PC-3 (cell line): ENCODE measurements at regions not wholly inside any gene's neighbourhood (a gene's known extent, or its start where the extent isn't known, plus 50 kb on each side); places are given as distances from the start of the nearest gene placed in this dataset.
"Not testable (repeated sequence)": the region's sequence is repeated elsewhere in the genome, so short reads cannot be mapped to it uniquely, and the experiment has no call there.

ENCODE experiments used
- ATAC-seq: fragments of 200-7000 bp; cut with Tn5 transposase; 2 replicates; pipeline ENCODE4 v1.9.1; 2020; ENCODE audit warnings: mild to moderate bottlenecking, moderate library complexity
- BruUV-seq: library from RNA; stranded (reverse); fragments of 400-500 nt; replicated peaks from 2 replicates; lab custom pipeline; 2021; lab: Mats Ljungman, UMichigan
- CTCF ChIA-PET: fragments of 300-600 bp; sonication (Branson Sonifier 250); formaldehyde crosslinking; loops from one replicate; lab custom pipeline; 2022; ENCODE audit warnings: antibody characterized with exemption; lab: Charles Lee
- POLR2A ChIA-PET: fragments of 300-600 bp; sonication (Branson Sonifier 250); formaldehyde crosslinking; loops from one replicate; lab custom pipeline; 2022; ENCODE audit warnings: antibody characterized with exemption; ENCODE audit not compliant: unreplicated experiment; lab: Charles Lee
- DNase-seq: peaks from one replicate; pipeline ENCODE4 v3.0.0-alpha.2; 2015
- H2AFZ ChIP-seq: fragments of 300-600 bp; sonication (generic); 2 replicates; pipeline ENCODE4 v1.6.0; 2016; ENCODE audit warnings: antibody characterized with exemption, low read length
- H3F3A ChIP-seq: fragments of 300-600 bp; sonication (generic); one replicate; pipeline ENCODE4 v1.6.0; 2017; ENCODE audit warnings: antibody characterized with exemption, low read length, control low read depth, mild to moderate bottlenecking; ENCODE audit not compliant: unreplicated experiment
- H3K27ac ChIP-seq: fragments of 300-600 bp; sonication (generic); 2 replicates; pipeline ENCODE4 v1.5.1; 2016; ENCODE audit warnings: mild to moderate bottlenecking, low read length
- H3K27me3 ChIP-seq: fragments of 300-600 bp; sonication (generic); 2 replicates; pipeline ENCODE4 v1.6.1; 2016; ENCODE audit warnings: low read length, mixed read lengths
- H3K36me3 ChIP-seq: fragments of 300-600 bp; sonication (generic); 2 replicates; pipeline ENCODE4 v1.6.1; 2016; ENCODE audit warnings: low read depth, mixed run types, low read length, mixed read lengths
- H3K4me1 ChIP-seq: fragments of 300-600 bp; sonication (generic); 2 replicates; pipeline ENCODE4 v1.5.1; 2016; ENCODE audit warnings: low read length; ENCODE audit not compliant: insufficient read depth
- H3K4me2 ChIP-seq: fragments of 300-600 bp; sonication (generic); 2 replicates; pipeline ENCODE4 v1.6.0; 2016; ENCODE audit warnings: low read length
- H3K4me3 ChIP-seq: fragments of 300-600 bp; sonication (generic); 2 replicates; pipeline ENCODE4 v1.5.1; 2016; ENCODE audit warnings: mild to moderate bottlenecking, low read length, mixed read lengths
- H3K79me2 ChIP-seq: fragments of 300-600 bp; sonication (generic); 2 replicates; pipeline ENCODE4 v1.6.1; 2017; ENCODE audit warnings: low read length, mixed read lengths
- H3K9ac ChIP-seq: fragments of 300-600 bp; sonication (generic); 2 replicates; pipeline ENCODE4 v1.6.0; 2016; ENCODE audit warnings: mild to moderate bottlenecking, low read length
- H3K9me2 ChIP-seq: fragments of 300-600 bp; sonication (generic); replicated peaks from 2 replicates; pipeline ENCODE4 v1.6.1; 2016; ENCODE audit warnings: mixed run types, low read length, mixed read lengths
- H3K9me3 ChIP-seq: fragments of 300-600 bp; sonication (generic); 2 replicates; pipeline ENCODE4 v1.6.1; 2016; ENCODE audit warnings: low read length, mixed read lengths
- H4K20me1 ChIP-seq: fragments of 300-600 bp; sonication (generic); 2 replicates; pipeline ENCODE4 v1.6.1; 2016; ENCODE audit warnings: low read length, mixed read lengths
- EZH2 ChIP-seq: fragments of 300-600 bp; sonication (generic); IDR thresholded peaks from one replicate; pipeline ENCODE4 v1.6.1; 2017; ENCODE audit warnings: antibody characterized with exemption, mild to moderate bottlenecking, low read length; ENCODE audit not compliant: unreplicated experiment
- EZH2phosphoT487 ChIP-seq: fragments of 300-600 bp; sonication (generic); IDR thresholded peaks from 2 replicates; pipeline ENCODE4 v1.6.1; 2018; ENCODE audit warnings: mild to moderate bottlenecking, antibody characterized with exemption, low read length, borderline replicate concordance
- intact Hi-C: fragments of 100-400 bp; cut with micrococcal nuclease; formaldehyde crosslinking; loops from 2 replicates; pipeline ENCODE4 v1.9.0; 2023
- TF ChIP-seq, protein P1 (sequence below): fragments of 300-600 bp; sonication (generic); conservative IDR thresholded peaks from 2 replicates; pipeline ENCODE4 v1.5.1; 2017; ENCODE audit warnings: antibody characterized with exemption, low read depth, mild to moderate bottlenecking, low read length

DNA sequence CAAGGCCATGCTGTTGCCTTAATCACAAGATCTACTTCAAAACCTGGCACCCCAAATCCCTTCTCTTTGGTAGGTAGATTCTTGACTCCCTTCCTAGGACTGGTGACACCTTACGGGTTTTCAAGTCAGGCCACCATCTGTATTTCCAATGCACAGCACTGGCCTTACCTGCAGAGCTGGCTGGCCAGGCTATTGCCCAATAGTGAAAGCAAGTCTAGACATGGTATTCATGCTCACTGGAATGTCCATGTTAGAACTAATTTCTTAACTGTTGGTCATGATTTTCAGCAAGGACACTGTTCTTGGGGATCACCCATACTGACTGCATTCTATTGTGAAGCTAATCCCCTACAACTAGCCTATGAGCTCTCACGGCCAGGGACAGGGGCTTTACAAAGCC is 313.1 kb upstream of the RNF32 start:
- Histone ChIP-seq H3K9me2 (no peaks in the 10 kb centered on the region), H3K4me2 (no peak overlapping the region), H3K9ac (no peak overlapping the region), H3K79me2 (no peaks in the 10 kb centered on the region), H3K9me3 (no peaks in the 10 kb centered on the region), H3K27ac (no peak overlapping the region), H3K4me1 (no peaks in the 10 kb centered on the region), H3F3A (no peaks in the 10 kb centered on the region), H3K4me3 (no peak overlapping the region), H3K36me3 (no peaks in the 10 kb centered on the region), H4K20me1 (no peaks in the 10 kb centered on the region), H3K27me3 (peaks cover 7% of the 10 kb centered on the region; the same call in 1 of the 2 replicates), H2AFZ (no peak overlapping the region)
- BruUV-seq: no TSS peak
- DNase-seq (no peak), ATAC-seq (no peak)
- ChIA-PET POLR2A (no interaction called here), CTCF (no interaction called here)
- intact Hi-C loops: no loop called here
- TF ChIP-seq, protein P1, sequence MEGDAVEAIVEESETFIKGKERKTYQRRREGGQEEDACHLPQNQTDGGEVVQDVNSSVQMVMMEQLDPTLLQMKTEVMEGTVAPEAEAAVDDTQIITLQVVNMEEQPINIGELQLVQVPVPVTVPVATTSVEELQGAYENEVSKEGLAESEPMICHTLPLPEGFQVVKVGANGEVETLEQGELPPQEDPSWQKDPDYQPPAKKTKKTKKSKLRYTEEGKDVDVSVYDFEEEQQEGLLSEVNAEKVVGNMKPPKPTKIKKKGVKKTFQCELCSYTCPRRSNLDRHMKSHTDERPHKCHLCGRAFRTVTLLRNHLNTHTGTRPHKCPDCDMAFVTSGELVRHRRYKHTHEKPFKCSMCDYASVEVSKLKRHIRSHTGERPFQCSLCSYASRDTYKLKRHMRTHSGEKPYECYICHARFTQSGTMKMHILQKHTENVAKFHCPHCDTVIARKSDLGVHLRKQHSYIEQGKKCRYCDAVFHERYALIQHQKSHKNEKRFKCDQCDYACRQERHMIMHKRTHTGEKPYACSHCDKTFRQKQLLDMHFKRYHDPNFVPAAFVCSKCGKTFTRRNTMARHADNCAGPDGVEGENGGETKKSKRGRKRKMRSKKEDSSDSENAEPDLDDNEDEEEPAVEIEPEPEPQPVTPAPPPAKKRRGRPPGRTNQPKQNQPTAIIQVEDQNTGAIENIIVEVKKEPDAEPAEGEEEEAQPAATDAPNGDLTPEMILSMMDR: no peak
- TF ChIP-seq EZH2phosphoT487: no peak

GRCh38 chr7:156324201-156324600 is 316.4 kb upstream of the RNF32 start:
- intact Hi-C loops: no loop called here
- H4K20me1 ChIP-seq: no peaks in the 10 kb centered on the region
- DNase-seq (no peak), ATAC-seq (no peak)
- no TSS peak for BruUV-seq
- no peaks in the 10 kb centered on the region for H3K9me2 ChIP-seq
- H3K4me1 ChIP-seq: no peaks in the 10 kb centered on the region
- H3K9ac ChIP-seq: no peak overlapping the region
- H2AFZ ChIP-seq: no peak overlapping the region
- H3K36me3 ChIP-seq: no peaks in the 10 kb centered on the region
- H3K9me3 ChIP-seq: no peaks in the 10 kb centered on the region
- H3K27me3 ChIP-seq: peaks cover under 1% of the 10 kb centered on the region; the same call in 1 of the 2 replicates
- ChIA-PET CTCF (no interaction called here), POLR2A (no interaction called here)
- TF ChIP-seq EZH2phosphoT487: no peak
- no peak for TF ChIP-seq EZH2
- TF ChIP-seq, protein P1: no peak
- H3K27ac ChIP-seq: no peak overlapping the region
- H3F3A ChIP-seq: no peaks in the 10 kb centered on the region
- no peak overlapping the region for H3K4me2 ChIP-seq
- no peak overlapping the region for H3K4me3 ChIP-seq
- H3K79me2 ChIP-seq: no peaks in the 10 kb centered on the region

- H3K9me3 ChIP-seq, H3K4me3 ChIP-seq, ATAC-seq, POLR2A ChIA-PET, CTCF ChIA-PET, H3F3A ChIP-seq, H3K4me1 ChIP-seq, H2AFZ ChIP-seq, intact Hi-C loops, H3K27ac ChIP-seq, BruUV-seq, H3K4me2 ChIP-seq, DNase-seq, H3K36me3 ChIP-seq, H3K79me2 ChIP-seq, H3K9me2 ChIP-seq, H3K9ac ChIP-seq, H4K20me1 ChIP-seq: not testable (repeated sequence)
- H3K27me3 ChIP-seq: peaks cover 16% of the 10 kb centered on the region; the same call in 1 of the 2 replicates
Measured at GRCh38 chr7:156321430-156321829, 319.1 kb upstream of the RNF32 start.
